GM12892 (cell line): ENCODE measurements at regions not wholly inside any gene's neighbourhood (a gene's known extent, or its start where the extent isn't known, plus 50 kb on each side); places are given as distances from the start of the nearest gene placed in this dataset.

Source experiments
- POLR2A ChIP-seq: IDR thresholded peaks from 2 replicates; pipeline ENCODE4 v1.6.1; 2011; ENCODE audit warnings: low read depth, low read length, control low read depth
- TAF1 ChIP-seq: IDR thresholded peaks from 2 replicates; pipeline ENCODE4 v1.6.1; 2011; ENCODE audit warnings: low read depth, mild to moderate bottlenecking, control low read depth, low read length, borderline replicate concordance

GRCh38 chr1:8263791-8264190 is 54.1 kb upstream of the SLC45A1 start:
- no peak for TF ChIP-seq POLR2A
- no peak for TF ChIP-seq TAF1
